SK-N-MC (cell line): ENCODE measurements at regions not wholly inside any gene's neighbourhood (a gene's known extent, or its start where the extent isn't known, plus 50 kb on each side); places are given as distances from the start of the nearest gene placed in this dataset.

Source experiments
- EZH2 ChIP-seq: fragments of 200-600 bp; sonication (generic); IDR thresholded peaks from one replicate; pipeline ENCODE4 v1.6.1; 2017; ENCODE audit warnings: antibody characterized with exemption
- FOXP2 ChIP-seq: optimal IDR thresholded peaks from 2 replicates; pipeline ENCODE3; 2011; ENCODE audit warnings: mild to moderate bottlenecking, moderate library complexity; ENCODE audit not compliant: insufficient read depth; ENCODE audit errors: extremely low read length, control extremely low read depth
- POLR2AphosphoS5 ChIP-seq: IDR thresholded peaks from 2 replicates; pipeline ENCODE4 v1.6.1; 2012; ENCODE audit warnings: mild to moderate bottlenecking, low read depth, low read length, borderline replicate concordance

- TF ChIP-seq EZH2 (no peak), POLR2AphosphoS5 (no peak), FOXP2 (no peak)
Measured at GRCh38 chr3:99171800-99172199, 270.3 kb upstream of the DCBLD2 start.
